Chondrocyte (in vitro differentiated cells): ENCODE measurements at regions not wholly inside any gene's neighbourhood (a gene's known extent, or its start where the extent isn't known, plus 50 kb on each side); places are given as distances from the start of the nearest gene placed in this dataset.

Experiments used
- DNase-seq: peaks from one replicate; pipeline ENCODE4 v3.0.0; 2021; ENCODE audit warnings: mixed read lengths, low spot score
- H3K27ac Mint-ChIP-seq: one replicate; pipeline ENCODE4 v1.8.0; 2021; ENCODE audit warnings: mild to moderate bottlenecking, moderate library complexity, mixed read lengths; ENCODE audit not compliant: unreplicated experiment
- H3K27me3 Mint-ChIP-seq: 2 replicates; pipeline ENCODE4 v1.8.0; 2021; ENCODE audit warnings: low read depth, mixed read lengths
- H3K36me3 Mint-ChIP-seq: 2 replicates; pipeline ENCODE4 v1.8.0; 2021; ENCODE audit warnings: low read depth, mixed read lengths
- H3K4me1 Mint-ChIP-seq: 2 replicates; pipeline ENCODE4 v1.8.0; 2021; ENCODE audit warnings: low read depth, mild to moderate bottlenecking, mixed read lengths
- H3K4me3 Mint-ChIP-seq: one replicate; pipeline ENCODE4 v1.8.0; 2021; ENCODE audit warnings: mild to moderate bottlenecking, moderate library complexity, mixed read lengths; ENCODE audit not compliant: unreplicated experiment
- H3K9me3 Mint-ChIP-seq: 2 replicates; pipeline ENCODE4 v1.8.0; 2021; ENCODE audit warnings: low read depth, mixed read lengths
- CTCF ChIP-seq: fragments of 200-600 bp; sonication (generic); IDR thresholded peaks from 2 replicates; pipeline ENCODE4 v1.5.0; 2021; ENCODE audit warnings: antibody characterized with exemption, mild to moderate bottlenecking, moderate library complexity

GRCh38 chr15:35720019-35720418 is 174.1 kb upstream of the DPH6 start:
- H3K27ac Mint-ChIP-seq, result no peak overlapping the region
- H3K4me1 Mint-ChIP-seq, result peaks cover 48% of the 10 kb centered on the region
- no peak for DNase-seq
- H3K27me3 Mint-ChIP-seq, result no peaks in the 10 kb centered on the region
- H3K9me3 Mint-ChIP-seq, result peaks cover 9% of the 10 kb centered on the region
- H3K4me3 Mint-ChIP-seq, result no peak overlapping the region
- peaks cover 4% of the 10 kb centered on the region for H3K36me3 Mint-ChIP-seq
- no peak for TF ChIP-seq CTCF

GRCh38 chr15:35720984-35721383 is 175.0 kb upstream of the DPH6 start:
- Mint-ChIP-seq H3K9me3 (peaks cover 4% of the 10 kb centered on the region), H3K4me3 (no peak overlapping the region), H3K4me1 (peaks cover 52% of the 10 kb centered on the region), H3K27me3 (no peaks in the 10 kb centered on the region), H3K27ac (no peak overlapping the region), H3K36me3 (peaks cover 4% of the 10 kb centered on the region)
- no peak for DNase-seq
- no peak for TF ChIP-seq CTCF

- H3K4me1 Mint-ChIP-seq, result peaks cover 52% of the 10 kb centered on the region
- no peaks in the 10 kb centered on the region for H3K27me3 Mint-ChIP-seq
- H3K36me3 Mint-ChIP-seq, result peaks cover 4% of the 10 kb centered on the region
- no peak for DNase-seq
- TF ChIP-seq CTCF, result no peak
- H3K9me3 Mint-ChIP-seq, result no peaks in the 10 kb centered on the region
- no peak overlapping the region for H3K27ac Mint-ChIP-seq
- H3K4me3 Mint-ChIP-seq, result no peak overlapping the region
These were observed 175.8 kb upstream of the DPH6 start for GRCh38 chr15:35721751-35722150.

GRCh38 chr15:35722501-35722900 is 176.5 kb upstream of the DPH6 start:
- Mint-ChIP-seq H3K4me1 (peaks cover 49% of the 10 kb centered on the region), H3K27ac (no peak overlapping the region), H3K9me3 (no peaks in the 10 kb centered on the region), H3K27me3 (no peaks in the 10 kb centered on the region), H3K36me3 (peaks cover 4% of the 10 kb centered on the region), H3K4me3 (no peak overlapping the region)
- DNase-seq, result no peak
- TF ChIP-seq CTCF, result no peak

- TF ChIP-seq CTCF, result peak; percentile 9
- no peak overlapping the region for H3K4me3 Mint-ChIP-seq
- no peaks in the 10 kb centered on the region for H3K27me3 Mint-ChIP-seq
- H3K4me1 Mint-ChIP-seq, result peaks cover 41% of the 10 kb centered on the region
- H3K9me3 Mint-ChIP-seq, result no peaks in the 10 kb centered on the region
- H3K27ac Mint-ChIP-seq, result peak overlapping the region; percentile 80
- H3K36me3 Mint-ChIP-seq, result peaks cover 4% of the 10 kb centered on the region
- no peak for DNase-seq
These were observed 177.3 kb upstream of the DPH6 start for GRCh38 chr15:35723120-35723847.
